Stimulated activated CD4-positive, alpha-beta T cell treated with anti-CD3 and anti-CD28 coated beads, Interleukin-15, amount 100 ng/mL, for 24 hours (primary cell): ENCODE measurements at regions not wholly inside any gene's neighbourhood (a gene's known extent, or its start where the extent isn't known, plus 50 kb on each side); places are given as distances from the start of the nearest gene placed in this dataset.
"Not testable (repeated sequence)": the region's sequence is repeated elsewhere in the genome, so short reads cannot be mapped to it uniquely, and the experiment has no call there.

Experiments
- DNase-seq: peaks from one replicate; pipeline ENCODE4 v3.0.0-alpha.2; 2020

DNA sequence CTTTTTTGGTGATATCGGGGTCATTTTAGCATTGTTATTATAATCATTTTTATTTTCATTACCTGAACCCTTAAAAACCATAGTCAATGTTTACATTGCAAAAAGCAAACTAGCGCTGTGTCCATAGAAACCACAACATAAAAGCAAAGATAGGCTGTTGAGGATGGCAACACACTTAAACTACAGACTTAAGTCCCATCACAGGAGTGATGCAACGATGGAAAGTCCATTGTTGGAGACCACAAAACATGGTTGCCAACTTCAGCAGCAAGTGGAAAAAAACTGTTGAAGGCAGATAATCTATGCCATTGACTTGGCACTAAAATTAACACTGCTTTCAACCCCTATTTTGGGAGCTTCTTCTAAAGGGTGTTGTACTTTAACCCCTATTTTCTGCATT lies 398.8 kb upstream of the IGFBP3 start:
- no peak for DNase-seq

DNA sequence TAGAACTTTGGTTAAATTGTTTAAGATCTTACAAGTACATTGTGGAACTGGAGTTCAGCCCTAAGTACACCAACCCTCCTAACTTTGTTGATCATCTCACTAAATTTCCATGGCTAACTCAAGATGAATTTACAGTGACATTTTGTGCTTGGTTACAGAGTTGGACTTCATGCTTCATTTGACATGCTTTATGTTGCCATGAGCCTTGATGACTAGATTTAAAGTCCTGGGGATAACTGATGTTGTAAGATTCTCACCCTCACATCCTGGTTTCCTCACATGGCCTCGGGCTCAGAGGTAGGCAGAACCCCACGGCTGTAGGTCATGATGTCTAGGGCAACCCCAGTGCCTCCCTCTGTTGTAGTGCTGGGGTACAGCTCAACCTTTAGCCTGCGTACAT lies 397.2 kb upstream of the IGFBP3 start:
- DNase-seq = no peak

DNA sequence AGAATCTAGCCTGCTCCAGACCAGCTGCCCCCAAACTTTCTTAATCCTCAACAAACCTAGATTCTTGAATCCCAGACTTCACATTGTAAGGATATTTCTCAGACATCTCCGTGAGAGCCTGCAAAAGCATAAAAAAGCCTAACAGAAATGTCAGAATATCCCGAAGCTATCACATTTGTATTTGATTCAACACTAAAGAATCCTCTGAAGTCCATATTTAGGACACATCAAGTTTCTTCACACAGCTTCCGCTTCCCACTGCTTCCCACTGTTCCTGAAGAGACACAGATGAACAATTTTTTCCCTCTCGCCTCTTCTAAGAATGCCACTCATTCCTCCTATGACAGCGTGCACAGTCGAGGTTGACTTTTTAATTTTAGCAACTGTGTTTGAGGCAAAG lies 396.2 kb upstream of the IGFBP3 start:
- DNase-seq = no peak

DNA sequence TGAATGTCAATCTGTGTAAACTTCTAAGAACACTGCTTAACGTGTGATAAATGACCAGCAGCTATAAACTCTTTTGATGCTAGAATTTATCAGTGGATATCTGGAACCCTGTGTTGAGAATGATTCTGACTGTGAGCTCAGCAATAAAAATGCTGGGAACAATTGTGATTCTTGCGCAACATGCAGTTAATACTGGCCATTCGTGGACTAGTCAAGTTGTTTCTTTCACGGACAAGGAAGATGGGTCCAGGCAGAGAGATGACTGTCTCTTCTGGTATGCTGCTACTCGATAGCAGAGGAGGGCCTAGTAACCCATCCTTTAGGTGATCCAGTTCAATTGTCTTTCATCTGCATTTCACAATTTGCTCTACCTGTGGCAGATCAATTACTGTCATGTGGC lies 394.8 kb upstream of the IGFBP3 start:
- no peak for DNase-seq

DNA sequence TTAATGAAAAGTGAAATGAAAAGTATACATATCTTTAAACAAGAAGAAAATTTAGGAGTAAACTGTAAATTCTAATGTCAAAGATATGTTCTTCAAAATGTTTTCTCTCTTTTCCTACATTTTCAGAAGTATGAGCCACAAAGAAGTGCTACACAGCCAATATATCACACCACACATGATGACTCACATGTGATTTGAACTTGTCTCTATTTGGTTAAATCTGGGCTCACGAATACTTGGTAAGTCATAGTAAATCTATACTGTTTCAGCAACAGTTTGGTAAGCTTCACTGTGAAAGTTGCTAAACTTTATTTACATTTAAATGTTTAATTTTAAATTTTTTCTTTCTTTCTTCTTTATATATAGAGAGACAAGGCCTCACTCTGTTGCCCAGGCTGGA lies 380.6 kb upstream of the IGFBP3 start:
- DNase-seq = no peak

DNA sequence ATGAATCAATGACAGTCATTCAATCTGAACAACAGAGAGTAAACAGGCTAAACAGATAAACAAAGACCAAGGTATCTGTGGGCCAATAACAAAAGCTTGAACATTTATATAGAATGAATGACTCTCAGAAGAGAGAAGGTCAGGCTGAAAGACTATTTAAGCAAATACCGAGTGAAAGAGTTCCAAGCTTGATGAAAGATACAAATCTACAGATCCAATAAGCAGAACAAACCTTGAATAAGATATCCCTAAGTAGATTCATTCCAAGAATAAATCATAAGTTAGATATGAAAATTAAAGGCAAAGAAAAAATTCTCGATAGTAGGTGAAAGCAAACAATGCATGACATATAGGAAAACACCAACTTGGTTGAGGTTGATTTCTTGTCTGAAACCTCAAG lies 376.4 kb upstream of the IGFBP3 start:
- no peak for DNase-seq

DNA sequence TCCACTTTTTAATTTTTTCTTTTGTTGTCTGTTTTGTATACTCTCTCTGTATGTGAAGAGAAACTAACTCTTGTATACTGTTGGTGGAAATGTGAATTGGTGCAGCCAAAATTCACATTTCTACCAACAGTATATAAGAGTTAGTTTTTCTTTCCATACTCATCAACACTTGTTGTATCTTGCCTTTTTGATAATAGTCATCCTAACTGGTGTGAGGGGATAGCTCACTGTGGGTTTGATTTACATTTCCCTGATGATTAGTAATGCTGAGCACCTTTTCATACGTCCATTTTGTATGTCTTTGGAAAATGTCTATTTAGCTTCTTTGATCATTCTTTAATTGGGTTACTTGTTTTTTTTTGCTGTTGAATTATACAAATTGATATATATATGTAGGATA lies 375.5 kb upstream of the IGFBP3 start:
- no peak for DNase-seq

DNA sequence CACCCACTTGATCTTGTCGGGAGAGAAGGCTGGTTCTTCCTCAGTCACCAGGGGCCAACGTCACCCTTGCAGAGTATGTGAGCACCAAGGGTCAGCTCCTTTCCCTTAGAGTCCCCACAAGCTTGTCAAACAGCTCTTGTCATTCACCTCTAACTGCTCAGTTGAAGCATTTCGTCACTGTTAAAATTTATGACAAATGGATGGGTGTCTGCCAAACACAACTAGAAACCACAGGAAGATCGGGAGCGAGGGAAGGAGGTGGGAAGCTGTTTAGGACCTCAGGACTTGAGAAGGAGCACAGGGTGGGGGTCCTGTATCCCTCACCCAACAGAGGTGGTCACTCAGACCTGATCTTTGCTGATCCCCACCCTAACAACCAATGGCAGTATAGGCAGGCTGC lies 373.3 kb upstream of the IGFBP3 start:
- DNase-seq = no peak

DNA sequence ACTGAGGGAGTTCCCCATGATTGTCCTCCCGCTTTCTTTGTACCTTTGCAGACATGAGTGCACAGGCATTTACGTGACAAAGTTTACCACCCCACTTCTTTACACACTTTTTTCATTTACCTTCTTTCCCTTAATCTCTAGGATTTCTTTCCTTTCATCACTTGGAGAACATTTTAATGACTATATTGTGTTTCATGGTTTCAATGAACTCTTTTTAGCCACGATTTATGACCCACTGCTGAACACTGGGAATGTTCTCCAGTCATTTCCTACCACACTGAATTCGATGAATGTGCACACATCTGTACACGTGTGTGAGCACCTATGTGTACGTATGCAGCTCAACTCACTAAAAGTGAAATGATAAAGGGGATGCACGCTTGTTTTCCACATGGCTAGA lies 371.7 kb upstream of the IGFBP3 start:
- DNase-seq = no peak

DNA sequence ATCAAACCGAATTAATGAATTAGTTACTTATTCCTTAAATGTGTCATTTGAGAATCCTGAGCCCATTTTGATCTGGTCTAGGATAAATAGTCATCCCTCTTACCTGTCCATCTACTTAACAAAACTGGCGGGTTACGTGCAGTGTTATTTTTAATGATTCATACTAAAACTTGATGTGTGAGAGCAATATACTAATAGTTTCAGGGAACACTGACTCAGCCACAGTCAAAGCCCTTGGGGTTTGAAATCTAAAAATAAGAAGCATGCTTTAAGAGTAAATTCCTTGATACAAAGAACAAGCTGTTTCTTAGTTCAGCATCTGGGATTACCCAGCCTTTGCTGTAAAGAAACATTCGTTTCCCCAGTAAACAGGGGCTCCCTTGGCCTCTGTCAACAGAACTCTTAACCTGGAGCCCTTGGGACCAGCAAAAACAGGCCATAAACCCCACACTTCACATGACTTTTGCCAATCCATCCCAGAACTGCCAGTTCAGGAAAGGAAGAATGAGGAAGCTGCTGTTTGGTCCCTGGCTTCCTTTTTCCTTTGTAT lies 370.6 kb upstream of the IGFBP3 start:
- no peak for DNase-seq

DNA sequence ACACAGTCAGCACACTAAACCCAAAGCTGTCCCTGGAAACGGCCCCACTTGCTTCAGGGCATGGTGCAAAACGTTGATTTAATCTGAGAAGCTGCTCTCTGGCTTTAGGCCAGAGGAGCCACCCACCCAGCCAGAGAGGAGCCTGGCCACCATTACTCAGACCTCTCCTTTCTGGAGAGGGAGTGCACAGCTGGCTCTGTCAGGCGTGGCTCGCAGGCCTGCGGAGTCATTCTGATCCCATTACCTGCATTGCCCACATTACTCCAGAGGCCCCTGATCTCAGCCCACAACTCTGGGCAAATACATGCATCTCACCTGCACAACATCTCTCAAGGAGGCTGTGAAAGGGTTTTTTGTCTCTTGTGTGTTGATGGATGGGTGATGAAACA lies 370.0 kb upstream of the IGFBP3 start:
- no peak for DNase-seq

DNA sequence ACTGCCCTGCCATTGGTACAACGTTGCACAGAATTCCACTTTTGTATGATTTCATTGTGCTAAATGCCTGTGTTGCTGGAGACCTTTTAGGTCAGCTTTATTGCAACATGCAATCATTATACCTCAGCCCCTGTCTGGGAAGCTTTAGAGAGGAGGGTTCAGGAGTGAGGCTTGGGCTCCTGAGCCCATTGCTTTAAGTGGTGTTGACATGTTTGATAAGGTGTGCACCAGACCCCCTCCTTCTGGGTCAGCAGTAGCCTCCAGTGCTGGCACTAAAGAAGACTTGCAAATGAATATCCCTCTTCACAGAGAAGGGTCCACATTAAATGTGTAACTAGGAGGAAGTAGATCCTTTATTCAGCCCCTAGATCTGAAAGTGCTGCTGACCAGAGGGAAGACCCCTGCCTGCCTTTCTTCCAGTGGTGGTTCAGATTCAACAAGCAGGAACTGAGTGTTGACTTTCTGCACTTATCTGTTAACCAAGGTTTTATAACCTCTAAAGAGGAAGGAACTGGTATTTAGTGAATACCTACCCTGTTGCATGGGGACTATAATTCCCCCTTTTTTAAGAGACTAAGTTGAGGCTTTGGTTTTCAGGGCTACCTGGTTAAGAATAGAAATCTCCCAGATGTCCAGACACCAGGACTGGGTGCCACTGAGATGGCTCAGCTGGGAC lies 369.4 kb upstream of the IGFBP3 start:
- no peak for DNase-seq

DNA sequence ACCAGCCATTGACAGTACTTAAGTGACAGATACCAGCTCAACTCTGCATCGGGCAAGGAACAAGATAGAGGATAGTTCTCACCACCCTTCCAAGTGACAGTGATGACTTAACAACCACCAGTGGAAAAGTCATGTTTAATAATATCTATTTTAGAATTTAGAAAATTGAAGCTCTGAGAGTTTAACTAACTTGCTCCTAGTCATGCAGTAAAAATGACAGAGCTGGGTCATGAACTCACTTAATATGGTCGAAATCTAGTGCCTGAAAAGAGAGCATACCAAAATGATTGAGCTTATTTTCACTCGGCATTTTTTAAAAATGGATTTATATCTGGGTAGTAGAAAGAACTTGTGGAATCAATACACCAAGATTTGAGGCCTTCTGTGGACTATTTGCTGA lies 367.8 kb upstream of the IGFBP3 start:
- DNase-seq = no peak

DNA sequence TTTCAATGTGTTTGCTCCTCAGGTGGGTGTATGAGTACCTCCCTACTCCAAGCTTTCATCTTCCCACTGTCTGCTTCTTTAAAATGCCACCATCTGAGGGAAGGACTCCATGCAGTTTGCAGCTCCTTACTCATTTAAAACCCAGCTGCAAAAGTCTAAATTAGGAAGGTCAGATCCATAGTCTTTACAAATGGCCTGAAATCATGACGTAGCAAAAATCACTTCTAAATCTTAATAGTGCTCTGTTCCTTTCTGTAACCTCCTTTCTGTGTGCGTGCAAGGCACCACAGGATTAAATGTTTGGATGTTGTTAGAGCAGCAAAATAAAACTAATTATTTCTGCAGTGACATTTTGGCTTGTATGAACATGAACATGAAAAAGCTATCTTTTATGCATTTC lies 366.9 kb upstream of the IGFBP3 start:
- DNase-seq = no peak

DNA sequence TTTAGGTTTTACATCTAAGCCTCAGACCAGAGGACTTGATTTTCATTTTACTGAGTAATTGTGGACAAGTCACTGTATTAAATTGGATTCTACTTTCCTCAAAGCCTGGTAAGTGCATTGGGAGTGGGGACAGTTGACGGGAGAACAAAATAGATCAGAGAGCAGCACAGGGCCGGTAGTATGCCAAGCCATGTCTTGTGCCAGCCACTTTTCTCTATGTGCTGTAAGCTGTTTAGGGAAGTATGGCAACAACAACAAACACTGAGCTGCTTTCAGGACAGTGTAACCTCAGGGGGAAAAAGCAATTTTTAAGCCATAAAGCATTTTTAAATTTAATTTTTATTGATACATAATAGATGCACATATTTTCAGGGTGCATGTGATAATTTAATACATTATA lies 365.9 kb upstream of the IGFBP3 start:
- DNase-seq = no peak

DNA sequence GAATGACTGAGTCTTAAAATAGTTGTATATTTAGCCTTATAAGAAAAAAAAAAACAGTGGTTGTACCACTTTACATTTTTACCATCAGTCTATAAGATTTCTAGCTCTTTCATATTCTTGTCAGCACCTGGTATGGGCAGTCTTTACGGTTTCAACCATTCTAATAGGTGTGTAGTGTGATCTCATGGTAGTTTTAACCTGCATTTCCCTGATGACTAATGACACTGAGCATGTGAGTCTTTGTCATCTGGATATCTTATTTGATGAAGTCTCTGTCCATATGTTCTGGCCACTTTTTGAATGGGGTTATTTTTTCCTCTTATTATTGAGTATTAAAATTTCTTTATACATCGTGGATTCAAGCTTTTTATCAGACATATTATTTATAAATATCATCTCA lies 365.3 kb upstream of the IGFBP3 start:
- no peak for DNase-seq

DNA sequence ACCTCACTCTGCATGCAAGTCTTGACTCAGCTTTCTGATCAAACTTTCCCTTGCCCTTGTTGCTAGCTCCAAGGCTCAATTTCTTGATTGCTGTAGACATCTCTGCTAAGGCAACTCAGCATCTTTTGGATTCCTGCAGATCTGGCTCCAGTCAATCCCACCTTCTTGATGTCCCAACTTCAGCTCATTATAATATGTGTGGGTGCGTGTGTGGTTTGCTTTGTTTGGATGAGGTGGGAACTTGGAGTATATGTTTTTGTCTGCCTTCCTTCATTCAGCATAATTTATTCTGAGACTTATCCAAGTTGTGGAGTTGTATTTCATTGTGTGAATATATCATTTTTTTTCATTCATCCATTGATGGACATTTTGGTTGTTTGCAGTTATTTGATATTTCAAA lies 364.8 kb upstream of the IGFBP3 start:
- DNase-seq = no peak

DNA sequence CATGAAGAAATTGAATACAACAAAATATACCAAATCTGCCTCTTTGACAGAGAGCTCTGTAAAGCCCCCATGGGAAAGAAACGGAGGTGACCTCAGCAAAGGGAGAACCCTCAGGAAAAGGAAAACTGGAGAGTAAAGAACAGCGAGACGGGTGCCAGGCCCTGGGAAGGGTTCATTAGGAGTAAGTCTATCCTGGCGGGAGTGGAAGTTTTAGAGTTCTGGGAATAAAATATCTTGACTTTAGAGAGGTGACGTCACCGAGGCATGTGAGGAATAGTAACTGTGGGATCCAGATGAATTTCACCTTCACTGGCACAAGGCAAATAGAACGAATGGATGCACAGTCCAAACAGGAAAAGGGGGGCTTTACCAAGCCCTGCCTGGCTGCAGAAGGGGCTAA lies 362.8 kb upstream of the IGFBP3 start:
- no peak for DNase-seq

DNA sequence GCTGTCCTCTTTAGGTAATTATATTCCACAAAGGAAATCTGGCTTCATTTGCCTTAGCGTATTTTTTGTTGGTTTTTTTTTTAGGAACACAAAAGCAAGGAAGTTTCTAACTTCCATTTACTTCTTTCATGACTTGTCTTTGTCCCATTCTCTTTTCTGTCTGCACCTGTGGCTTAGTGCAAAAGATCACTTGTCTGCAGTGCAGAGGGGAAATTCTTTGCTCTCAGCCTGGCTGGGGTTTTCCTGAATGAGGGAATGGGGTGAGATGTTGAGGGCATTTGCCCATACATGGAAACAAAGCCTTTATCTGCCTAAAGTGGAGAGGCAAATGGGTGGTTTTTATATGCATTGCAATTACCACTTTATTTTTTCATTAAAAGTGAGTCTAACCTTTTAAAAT lies 361.1 kb upstream of the IGFBP3 start:
- DNase-seq = no peak

DNA sequence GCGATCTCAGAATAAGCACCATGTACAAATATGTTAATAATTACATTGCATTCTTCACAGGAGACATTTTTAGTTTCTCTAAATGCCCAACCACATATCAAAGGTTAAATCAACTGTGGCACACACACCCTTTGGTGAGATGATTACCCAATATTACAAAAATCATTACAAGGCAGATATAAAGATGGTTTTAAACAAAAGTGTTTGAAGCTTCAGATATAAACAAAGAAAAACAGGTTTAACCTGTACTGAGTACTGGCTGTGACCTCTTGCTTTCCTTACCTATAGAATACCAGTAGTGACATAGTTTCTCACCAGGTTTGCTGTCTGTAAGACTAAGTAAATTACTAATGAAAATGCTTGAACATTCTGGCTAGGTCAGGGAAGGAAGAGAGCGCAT lies 360.0 kb upstream of the IGFBP3 start:
- DNase-seq = no peak

DNA sequence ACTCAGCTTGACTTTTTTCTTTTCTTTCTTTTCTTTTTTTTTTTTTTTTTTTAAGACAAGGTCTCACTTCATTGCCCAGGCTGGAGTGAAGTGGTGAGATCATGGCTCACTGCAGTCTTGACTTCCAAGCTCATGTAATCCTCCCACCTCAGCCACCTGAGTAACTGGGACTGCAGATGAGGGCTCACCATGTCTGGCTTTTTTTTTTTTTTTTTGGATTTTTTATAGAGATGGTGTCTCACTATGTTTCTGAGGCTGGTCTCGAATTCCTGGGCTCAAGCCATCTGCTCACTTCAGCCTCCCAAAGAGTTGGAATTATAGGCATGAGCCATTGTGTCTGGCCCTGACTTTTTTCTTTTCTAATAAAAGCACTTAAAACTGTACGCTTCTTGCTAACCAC lies 358.2 kb upstream of the IGFBP3 start:
- DNase-seq = no peak

DNA sequence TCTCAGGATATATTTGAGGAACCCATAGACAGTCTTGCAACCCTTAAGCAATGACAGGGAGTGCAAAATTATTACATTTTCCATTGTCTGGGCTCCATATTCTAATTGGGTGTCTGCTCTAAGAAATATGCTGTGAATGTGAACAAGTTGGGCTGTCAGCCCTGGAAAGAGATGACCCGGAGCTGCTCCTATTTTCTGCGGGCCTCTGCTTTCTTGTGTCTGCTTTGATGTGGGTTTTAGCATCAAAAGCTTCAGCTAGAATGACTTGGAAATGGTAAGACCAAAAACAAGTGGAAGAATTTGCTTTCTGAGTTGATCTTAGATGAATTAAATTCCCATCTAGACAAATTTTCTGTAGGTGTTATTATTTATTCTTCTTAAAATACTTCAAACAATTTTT lies 343.6 kb upstream of the IGFBP3 start:
- no peak for DNase-seq

DNA sequence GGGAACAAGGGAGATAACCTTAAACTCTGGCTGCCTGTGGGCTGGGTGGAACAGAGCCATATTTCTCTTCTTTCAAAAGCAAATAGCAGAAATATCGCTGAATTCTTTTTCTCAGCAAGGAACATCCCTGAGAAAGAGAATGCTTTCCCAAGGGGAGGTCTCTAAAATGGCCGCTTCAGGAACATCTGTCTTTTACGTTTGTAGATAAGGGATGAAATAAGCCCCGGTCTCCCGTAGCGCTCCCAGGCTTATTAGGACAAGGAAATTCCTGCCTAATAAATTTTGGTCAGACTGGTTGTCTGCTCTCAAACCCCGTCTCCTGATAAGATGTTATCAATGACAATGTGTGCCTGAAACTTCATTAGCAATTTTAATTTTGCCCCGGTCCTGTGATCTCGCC lies 340.6 kb upstream of the IGFBP3 start:
- not testable (repeated sequence) for DNase-seq

DNA sequence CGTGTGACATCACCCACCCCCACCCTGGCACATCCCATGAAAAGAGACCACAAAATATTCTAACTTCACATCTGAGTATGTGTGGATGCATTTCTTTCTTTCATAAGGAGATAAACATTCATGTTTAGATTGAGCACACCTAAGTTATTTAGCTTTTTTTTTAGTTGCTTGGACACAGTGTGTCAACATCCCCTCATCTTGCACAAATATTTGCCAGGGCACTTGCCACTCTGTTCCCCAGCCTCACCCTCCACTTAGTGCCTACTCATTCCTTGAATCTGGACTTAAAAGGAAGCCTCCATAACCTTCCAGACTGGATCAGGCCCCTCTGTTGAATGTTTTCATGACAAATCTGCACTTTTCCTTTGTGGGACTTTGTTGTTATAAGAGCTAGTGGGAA lies 338.9 kb upstream of the IGFBP3 start:
- no peak for DNase-seq

DNA sequence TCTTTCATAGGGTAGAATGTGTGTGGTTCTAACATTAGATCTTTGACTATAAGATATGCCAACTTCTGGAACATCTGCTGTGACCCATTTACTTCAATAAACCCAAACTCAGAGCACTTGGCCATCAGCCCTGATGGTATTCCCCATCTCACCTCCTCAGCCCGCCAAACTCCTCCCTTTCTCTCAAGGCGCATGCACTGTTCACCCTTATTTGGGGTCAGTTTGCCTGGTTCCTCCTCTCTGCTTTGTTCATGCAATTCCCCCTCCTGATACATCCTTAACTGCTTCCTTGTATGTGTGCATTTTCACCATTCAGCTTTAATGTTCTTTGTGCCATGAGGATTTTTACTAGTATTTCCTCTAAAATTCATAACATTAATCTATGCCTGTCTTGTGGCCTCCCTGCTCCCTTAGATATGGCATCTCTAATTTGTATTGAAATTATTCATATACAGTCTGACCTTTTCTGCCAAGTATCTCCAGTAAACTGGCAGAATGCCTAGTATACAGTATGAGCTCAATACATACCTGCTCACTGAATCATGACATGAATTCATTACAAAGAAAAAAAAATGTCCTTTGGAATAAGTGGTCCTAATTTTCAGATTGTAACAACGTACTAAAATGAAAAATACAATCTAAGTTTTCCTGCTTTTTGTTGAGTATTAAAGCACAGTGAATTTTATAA lies 336.8 kb upstream of the IGFBP3 start:
- no peak for DNase-seq
